Brain pericyte (primary cell): ENCODE measurements at regions not wholly inside any gene's neighbourhood (a gene's known extent, or its start where the extent isn't known, plus 50 kb on each side); places are given as distances from the start of the nearest gene placed in this dataset.

Source experiments
- DNase-seq: peaks from one replicate; pipeline ENCODE4 v3.0.0-alpha.2; 2012; ENCODE audit warnings: low read depth, low spot score

DNA sequence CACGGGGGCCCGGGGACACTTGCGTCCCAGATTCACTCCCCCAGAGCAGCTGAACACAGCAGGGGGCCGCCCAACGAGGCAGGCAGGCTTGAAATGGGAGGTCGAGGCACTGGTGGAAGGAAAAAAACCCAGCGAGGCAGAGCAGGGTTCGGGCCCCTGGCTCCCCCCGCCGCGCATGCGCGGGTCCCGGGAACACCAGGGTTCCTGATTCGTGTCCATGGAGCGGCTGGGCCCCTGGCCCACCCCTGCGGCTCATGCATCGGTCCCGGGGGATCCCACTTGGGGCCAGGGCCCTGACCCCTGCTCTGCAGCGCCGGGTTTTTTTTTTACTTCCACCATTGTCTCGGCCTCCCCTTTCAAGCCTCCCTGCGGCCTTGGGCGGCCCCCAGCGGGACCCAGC is 321.5 kb downstream of the ALG10 start:
- no peak for DNase-seq

DNA sequence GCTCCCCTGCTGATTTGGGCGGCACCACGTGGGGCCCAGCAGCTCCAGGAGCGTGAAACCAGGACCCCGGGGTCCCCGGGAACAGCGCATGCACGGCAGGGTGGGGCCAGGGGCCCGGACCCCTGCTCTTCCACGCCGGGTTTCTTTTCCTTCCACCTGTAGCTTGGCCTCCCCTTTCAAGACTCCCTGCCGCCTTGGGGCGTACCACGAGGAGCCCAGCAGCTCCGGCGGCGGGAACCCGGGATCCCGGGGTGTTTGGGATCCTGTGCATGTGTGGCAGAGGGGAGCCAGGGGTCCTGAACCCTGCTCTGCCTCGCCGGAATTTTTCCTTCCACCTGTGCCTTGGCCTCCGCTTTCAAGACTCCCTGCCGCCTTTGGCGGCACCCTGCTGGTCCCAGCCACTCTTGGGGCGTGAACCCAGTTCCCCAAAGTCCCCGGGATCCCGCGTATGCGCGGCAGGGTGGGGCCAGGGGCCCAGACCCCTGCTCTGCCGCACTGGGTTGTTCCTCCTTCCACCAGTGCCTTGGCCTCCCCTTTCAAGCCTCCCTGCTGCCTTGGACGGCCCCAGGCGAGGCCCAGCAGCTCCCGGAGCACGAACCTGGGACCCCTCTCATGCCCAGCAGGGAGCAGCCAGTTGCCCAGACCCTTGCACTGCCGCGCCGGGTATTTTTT is 322.7 kb downstream of the ALG10 start:
- DNase-seq = no peak

DNA sequence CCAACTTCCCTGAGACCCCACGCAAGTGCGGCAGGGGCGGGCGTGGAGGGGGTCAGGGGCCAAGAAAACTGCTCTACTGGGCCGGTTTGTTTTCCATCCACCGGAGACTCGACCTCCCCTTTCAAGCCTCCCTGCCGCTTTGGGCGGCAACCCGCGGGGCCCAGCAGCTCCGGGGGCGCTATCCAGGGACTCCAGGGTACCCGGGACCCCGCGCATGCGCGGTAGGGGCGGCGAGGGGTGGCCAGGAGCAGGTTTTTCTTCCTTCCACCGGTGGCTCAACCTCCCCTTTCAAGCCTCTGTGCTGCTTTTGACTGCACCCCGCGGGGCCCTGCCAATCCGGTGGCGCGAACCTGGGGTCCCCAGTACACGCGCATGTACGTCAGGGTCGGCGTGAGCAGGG is 323.5 kb downstream of the ALG10 start:
- no peak for DNase-seq

GRCh38 chr12:34346372-34347034 is 324.2 kb downstream of the ALG10 start:
- DNase-seq = no peak

- DNase-seq = no peak
Measured at GRCh38 chr12:34347367-34347766, 325.1 kb downstream of the ALG10 start.

GRCh38 chr12:34348064-34348463 is 325.8 kb downstream of the ALG10 start:
- DNase-seq = no peak

DNA sequence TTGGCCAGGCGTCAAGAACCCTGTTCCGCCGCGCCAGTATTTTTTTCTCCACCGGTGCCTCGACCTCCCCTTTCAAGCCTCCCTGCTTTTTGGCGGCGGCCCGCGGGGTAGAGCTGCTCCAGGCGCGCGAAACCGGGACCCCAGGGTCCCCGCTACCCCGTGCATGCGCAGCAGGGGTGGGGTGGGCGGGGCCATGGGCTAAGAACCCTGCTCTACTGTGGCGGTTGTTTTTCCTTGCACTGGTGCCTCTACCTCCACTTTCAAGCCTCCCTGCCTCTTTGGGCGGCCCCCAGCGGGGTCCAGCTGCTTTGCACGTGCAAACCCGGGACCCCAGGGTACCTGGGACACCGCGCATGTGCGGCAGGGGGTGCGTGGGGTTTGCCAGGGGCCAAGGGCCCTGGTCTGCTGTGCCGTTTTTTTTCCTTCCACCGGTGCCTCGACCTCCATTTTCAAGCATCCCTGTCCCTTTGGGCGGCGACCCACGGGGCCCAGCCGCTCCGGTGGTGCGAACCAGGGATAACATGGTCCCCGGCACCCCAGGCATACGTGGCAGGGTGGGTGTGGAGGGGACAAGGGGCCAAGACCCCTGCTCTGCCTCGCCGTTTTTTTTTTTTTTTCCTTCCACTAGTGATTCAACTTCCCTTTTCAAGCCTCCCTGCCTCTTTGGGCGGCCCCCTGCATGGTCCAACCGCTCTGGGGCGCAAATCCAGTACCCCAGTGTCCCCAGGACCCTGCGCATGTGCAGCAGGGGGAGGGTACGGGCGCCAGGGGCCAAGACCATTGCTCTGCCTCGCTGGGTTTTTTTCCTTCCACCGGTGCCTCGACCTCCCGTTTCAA is 326.8 kb downstream of the ALG10 start:
- DNase-seq = no peak

GRCh38 chr12:34349673-34349961 is 327.3 kb downstream of the ALG10 start:
- no peak for DNase-seq

DNA sequence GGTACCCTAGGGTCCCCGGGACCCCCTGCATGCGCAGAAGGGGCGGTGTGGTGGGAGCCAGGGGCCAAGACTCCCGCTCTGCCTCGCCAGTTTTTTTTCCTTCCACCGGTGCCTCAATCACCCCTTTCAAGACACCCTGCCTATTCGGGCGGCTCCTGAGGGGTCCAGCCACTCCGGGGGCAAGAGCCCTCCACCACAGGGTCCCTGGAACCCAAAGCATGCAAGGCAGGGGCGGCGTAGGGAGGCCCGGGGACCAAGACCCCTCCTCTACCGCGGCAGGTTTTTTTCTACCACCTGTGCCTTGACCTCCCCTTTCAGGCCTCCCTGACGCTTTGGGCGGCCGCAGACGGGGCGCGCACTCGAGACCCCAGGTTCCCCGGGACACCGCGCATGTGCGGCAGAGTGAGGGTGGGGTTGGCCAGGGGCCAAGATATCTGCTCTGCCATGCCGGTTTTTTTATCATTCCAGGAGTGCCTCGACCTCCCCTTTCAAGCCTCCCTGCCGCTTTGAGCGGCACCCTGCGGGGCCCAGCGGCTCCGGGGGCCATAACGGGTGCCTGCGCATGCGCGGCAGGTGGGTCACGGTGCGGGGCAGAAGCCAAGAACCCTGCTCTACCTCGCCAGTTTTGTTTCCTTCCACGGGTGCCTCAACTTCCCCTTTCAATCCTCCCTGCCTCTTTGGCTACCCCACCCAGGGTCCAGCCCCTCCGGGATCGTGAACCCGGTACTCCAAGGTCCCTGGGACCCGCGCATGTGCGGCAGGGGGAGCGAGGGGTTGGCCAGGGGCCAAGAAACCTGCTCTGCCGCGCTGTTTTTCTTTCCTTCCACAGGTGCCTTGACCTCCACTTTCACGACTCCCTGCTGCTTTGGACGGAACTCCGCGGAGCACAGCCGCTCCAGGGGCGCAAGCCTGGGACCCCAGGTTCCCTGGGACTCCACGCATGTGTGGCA is 328.1 kb downstream of the ALG10 start:
- no peak for DNase-seq

DNA sequence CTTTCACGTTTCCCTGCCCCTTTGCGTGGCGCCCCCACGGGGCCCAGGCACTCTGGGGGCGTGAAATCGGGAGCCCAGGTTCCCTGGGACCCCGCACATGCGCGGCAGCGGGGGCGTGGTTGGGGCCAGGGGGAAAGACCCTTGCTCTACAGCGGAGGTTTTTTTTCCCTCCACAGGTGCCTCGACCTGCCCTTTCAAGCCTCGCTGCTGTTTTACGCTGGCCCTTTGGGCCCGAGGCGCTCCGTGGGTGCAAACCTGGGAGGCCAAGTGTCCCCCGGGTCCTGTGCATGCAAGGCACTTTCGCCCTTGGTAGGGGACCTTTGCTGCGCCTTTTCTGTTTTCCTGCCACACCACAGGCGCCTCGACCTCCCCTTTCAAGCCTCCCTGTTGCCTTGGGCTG is 329.8 kb downstream of the ALG10 start:
- DNase-seq = no peak

DNA sequence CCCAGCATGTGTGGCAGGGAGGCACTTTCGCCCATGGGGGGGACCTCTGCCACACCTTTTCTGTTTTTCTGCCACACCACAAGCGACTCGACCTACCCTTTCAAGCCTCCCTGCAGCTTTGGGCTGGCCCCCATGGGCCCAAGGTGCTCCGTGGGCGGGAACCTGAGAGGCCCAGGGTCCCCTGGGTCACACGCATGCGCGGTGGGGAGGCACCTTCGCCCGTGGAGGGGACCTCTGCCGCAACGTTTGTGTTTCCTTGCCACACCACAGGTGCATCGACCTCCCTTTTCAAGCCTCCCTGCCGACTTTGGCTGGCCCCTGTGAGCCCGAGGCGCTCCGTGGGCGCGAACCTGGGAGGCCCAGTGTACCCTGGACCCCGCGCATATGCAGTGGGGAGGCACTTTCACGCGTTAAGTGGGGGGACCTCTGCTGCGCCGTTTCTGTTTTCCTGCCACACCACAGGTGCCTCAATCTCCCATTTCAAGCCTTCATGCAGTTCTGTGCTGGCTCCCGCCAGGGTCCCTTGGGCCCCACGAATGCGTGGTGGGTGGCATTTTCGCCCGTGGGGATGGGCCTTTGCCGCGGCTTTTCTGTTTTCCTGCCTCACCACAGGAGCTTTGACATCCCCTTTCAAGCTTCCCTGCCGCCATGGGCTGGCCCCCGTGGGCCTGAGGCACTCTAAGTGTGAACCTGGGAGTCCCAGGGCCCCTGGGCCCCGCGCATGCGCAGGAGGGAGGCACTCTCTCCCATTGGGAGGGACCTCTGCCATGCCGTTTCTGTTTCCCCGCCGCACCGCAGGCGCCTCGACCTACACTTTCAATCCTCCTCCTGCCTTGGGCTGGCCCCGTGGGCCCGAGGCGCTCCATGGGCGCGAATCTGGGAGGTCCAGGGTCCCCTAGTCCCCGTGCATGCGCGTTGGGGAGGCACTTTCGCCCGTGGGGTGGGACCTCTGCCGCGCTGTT is 332.2 kb downstream of the ALG10 start:
- DNase-seq = no peak

DNA sequence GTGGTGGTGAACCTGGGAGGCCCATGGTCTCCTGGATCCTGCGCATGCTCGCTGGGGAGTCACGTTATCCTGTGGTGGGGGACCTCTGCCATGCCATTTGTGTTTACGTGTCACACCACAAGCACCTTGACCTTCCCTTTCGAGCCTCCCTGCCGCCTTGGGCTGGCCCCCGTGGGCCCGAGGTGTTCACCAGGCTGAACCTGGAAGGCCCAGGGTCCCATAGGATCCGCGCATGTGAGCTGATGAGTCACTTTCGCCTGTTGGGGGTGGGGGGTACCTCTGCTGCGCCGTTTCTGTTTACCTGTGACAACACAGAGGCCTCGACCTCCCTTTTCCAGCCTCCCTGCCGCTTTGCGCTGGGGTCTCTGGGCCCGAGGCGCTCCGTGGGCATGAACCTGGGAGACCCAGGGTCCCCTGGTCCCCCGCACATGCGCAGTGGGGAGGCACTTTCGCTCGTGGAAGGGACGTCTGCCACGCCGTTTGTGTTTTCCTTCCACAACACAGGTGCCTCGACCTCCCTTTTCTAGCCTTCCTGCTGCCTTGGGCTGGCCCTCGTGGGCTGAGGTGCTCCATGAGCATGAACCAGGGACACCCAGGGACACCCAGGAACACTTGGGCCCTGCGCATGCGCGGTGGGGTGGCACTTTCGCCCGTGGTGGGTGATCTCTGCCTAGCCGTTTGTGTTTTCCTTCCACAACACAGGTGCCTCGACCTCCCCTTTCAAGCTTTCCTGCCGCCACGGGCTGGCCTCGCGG is 334.1 kb downstream of the ALG10 start:
- DNase-seq = no peak

DNA sequence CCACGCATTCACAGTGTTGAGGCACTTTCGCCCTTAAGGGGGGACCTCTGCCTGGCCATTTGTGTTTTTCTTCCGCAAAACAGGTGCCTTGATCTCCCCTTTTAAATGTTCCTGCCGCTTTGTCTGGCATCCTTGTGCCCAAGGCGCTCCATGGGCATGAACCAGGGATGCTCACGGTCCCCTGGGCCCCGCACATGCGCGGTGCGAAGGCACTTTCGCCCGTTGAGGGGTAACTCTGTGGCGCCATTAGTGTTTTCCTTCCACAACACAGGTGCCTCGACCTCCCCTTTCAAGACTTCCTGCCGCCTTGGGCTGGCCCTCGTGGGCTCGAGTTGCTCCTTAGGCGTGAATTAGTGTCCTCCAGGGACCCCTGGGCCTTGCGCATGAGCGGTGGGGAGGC is 335.5 kb downstream of the ALG10 start:
- DNase-seq = no peak

- no peak for DNase-seq
Measured at GRCh38 chr12:34358198-34358597, 335.9 kb downstream of the ALG10 start.

- no peak for DNase-seq
Measured at GRCh38 chr12:34361721-34362316, 339.5 kb downstream of the ALG10 start.

- DNase-seq = no peak
Measured at GRCh38 chr12:34363050-34363673, 340.9 kb downstream of the ALG10 start.

- no peak for DNase-seq
Measured at GRCh38 chr12:34368079-34368478, 345.8 kb downstream of the ALG10 start.

DNA sequence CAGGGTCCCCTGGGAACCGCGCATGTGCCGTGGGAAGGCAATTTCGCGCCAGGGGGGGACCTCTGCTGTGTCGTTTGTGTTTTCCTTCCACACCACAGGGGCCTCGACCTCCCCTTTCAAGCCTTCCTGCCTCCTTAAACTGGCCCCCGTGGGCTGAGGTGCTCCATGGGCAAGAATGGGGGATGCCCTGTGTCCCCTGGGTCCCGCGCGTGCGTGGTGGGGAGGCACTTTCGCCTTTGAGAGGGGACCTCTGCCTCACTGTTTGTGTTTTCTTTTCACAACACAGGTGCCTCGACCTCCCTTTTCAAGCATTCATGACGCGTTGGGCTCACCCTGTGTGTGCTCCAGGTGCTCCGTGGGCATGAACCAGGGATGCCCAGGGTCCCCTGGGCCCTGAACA is 348.8 kb downstream of the ALG10 start:
- no peak for DNase-seq

DNA sequence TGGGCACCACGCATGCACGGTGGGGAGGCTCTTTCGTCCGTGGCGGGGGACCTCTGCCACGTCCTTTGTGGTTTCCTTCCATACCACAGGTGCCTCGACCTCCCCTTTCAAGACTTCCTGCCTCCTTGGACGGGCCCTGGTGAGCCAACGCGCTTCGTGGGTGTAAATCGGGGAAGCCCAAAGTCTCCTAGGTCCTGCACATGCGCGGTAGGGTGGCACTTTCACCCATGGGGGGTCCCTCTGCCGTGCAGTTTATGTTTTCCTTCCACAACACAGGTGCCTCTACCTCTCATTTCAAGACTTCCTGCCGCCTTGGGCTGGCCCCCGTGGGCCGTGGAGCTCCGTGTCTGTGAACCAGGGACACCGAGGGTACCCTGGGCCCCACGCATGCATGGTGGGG is 349.7 kb downstream of the ALG10 start:
- DNase-seq = no peak
